CD14-positive monocyte (primary cell): ENCODE measurements at regions not wholly inside any gene's neighbourhood (a gene's known extent, or its start where the extent isn't known, plus 50 kb on each side); places are given as distances from the start of the nearest gene placed in this dataset.

Experiments used
- DNase-seq, 3 donors: peaks; one replicate each; pipeline ENCODE4 v3.0.0-alpha.2; 2011 to 2022
- H2AFZ ChIP-seq: 2 replicates; pipeline ENCODE4 v1.6.0; 2012; ENCODE audit warnings: mild to moderate bottlenecking, low read depth, low read length, inconsistent platforms; ENCODE audit not compliant: insufficient read depth, poor library complexity, severe bottlenecking
- H3K27ac ChIP-seq, 2 donors: 1 replicate in 1 of 2; 2 replicates in 1 of 2; pipeline ENCODE4 v1.5.1; 2012 to 2013; ENCODE audit warnings: low read length in 2 of 2, control low read depth in 1 of 2, inconsistent platforms in 1 of 2, low read depth in 1 of 2, mild to moderate bottlenecking in 1 of 2
- H3K27me3 ChIP-seq, 2 donors: one replicate each; pipeline versions ENCODE4 v1.6.0 to v1.6.1; 2011 to 2013; ENCODE audit warnings: low read length in 2 of 2; ENCODE audit not compliant: control insufficient read depth in 2 of 2, insufficient read depth in 2 of 2
- H3K36me3 ChIP-seq, 2 donors: replicated peaks in 1 of 2; 1 replicate in 1 of 2; 2 replicates in 1 of 2; pipeline versions ENCODE4 v1.5.1 to v1.6.1; 2012 to 2013; ENCODE audit warnings: low read length in 2 of 2, control low read depth in 1 of 2, inconsistent platforms in 1 of 2, mild to moderate bottlenecking in 1 of 2; ENCODE audit not compliant: insufficient read depth in 2 of 2, control insufficient read depth in 1 of 2
- H3K4me1 ChIP-seq, 2 donors: 1 replicate in 1 of 2; 2 replicates in 1 of 2; pipeline versions ENCODE4 v1.5.1 to v1.6.1; 2012 to 2013; ENCODE audit warnings: low read length in 2 of 2, control low read depth in 1 of 2, inconsistent platforms in 1 of 2, mild to moderate bottlenecking in 1 of 2, moderate library complexity in 1 of 2; ENCODE audit not compliant: insufficient read depth in 2 of 2, control insufficient read depth in 1 of 2
- H3K4me2 ChIP-seq: replicated peaks from 2 replicates; pipeline ENCODE3; 2012; ENCODE audit warnings: low read length, moderate library complexity, mild to moderate bottlenecking; ENCODE audit not compliant: poor library complexity, severe bottlenecking; ENCODE audit errors: extremely low read depth
- H3K4me3 ChIP-seq, 3 experiments: fragments of 200-600 bp in 1 of 3; sonication (generic) in 1 of 3; replicated peaks in 1 of 3; 1 replicate in 2 of 3; 2 replicates in 1 of 3; pipeline ENCODE4 v1.5.1; 2011 to 2013; ENCODE audit warnings: low read length in 3 of 3, mild to moderate bottlenecking in 3 of 3, control low read depth in 2 of 3, low read depth in 2 of 3, inconsistent platforms in 1 of 3, moderate library complexity in 1 of 3
- H3K79me2 ChIP-seq: 2 replicates; pipeline ENCODE4 v1.6.0; 2012; ENCODE audit warnings: mild to moderate bottlenecking, control low read depth, inconsistent platforms, low read length, moderate library complexity; ENCODE audit not compliant: insufficient read depth
- H3K9ac ChIP-seq: 2 replicates; pipeline ENCODE4 v1.6.0; 2017; ENCODE audit warnings: low read length, mild to moderate bottlenecking; ENCODE audit not compliant: insufficient read depth, poor library complexity, severe bottlenecking
- H3K9me3 ChIP-seq, 2 donors: replicated peaks in 1 of 2; 1 replicate in 1 of 2; 2 replicates in 1 of 2; pipeline versions ENCODE4 v1.5.1 to v1.6.1; 2012 to 2013; ENCODE audit warnings: low read length in 2 of 2, control low read depth in 1 of 2; ENCODE audit not compliant: control insufficient read depth in 1 of 2, insufficient read depth in 1 of 2
- H4K20me1 ChIP-seq: 2 replicates; pipeline ENCODE4 v1.6.0; 2012; ENCODE audit warnings: mild to moderate bottlenecking, low read length, control low read depth, moderate library complexity; ENCODE audit not compliant: insufficient read depth
- H3K27ac Mint-ChIP-seq, 7 donors: one replicate each; pipeline ENCODE4 v1.8.0; 2020; ENCODE audit warnings: mild to moderate bottlenecking in 7 of 7, mixed read lengths in 7 of 7, moderate library complexity in 6 of 7, inconsistent platforms in 2 of 7
- H3K27me3 Mint-ChIP-seq, 3 donors: one replicate each; pipeline ENCODE4 v1.8.0; 2021 to 2022; ENCODE audit warnings: low read depth in 3 of 3, mild to moderate bottlenecking in 3 of 3, mixed read lengths in 3 of 3, moderate library complexity in 3 of 3, inconsistent platforms in 1 of 3
- H3K36me3 Mint-ChIP-seq, 2 donors: one replicate each; pipeline ENCODE4 v1.8.0; 2020; ENCODE audit warnings: mixed read lengths in 2 of 2, inconsistent platforms in 1 of 2, mild to moderate bottlenecking in 1 of 2
- H3K4me1 Mint-ChIP-seq: one replicate; pipeline ENCODE4 v1.8.0; 2020; ENCODE audit warnings: mild to moderate bottlenecking, mixed read lengths
- H3K4me3 Mint-ChIP-seq, 2 donors: one replicate each; pipeline ENCODE4 v1.8.0; 2020; ENCODE audit warnings: mild to moderate bottlenecking in 2 of 2, mixed read lengths in 2 of 2, moderate library complexity in 1 of 2
- H3K9me3 Mint-ChIP-seq, 7 donors: one replicate each; pipeline ENCODE4 v1.8.0; 2020 to 2022; ENCODE audit warnings: mixed read lengths in 7 of 7, mild to moderate bottlenecking in 6 of 7, moderate library complexity in 6 of 7, inconsistent platforms in 2 of 7
- WGBS: methylation state at CpG from one replicate; pipeline ENCODE4 v1.1.5; 2013; ENCODE audit warnings: missing lambda C conversion rate; ENCODE audit not compliant: insufficient coverage; 5-methylcytosine and 5-hydroxymethylcytosine counted together
- intact Hi-C, 2 donors: fragments of 100-400 bp; cut with micrococcal nuclease; formaldehyde crosslinking; loops; one replicate each; pipeline versions ENCODE4 v1.15.0 to v1.15.1; 2023
- TF ChIP-seq, protein P1 (sequence below): fragments of 200-600 bp; IDR thresholded peaks from one replicate; pipeline ENCODE4 v1.8.0; 2022; ENCODE audit warnings: antibody characterized with exemption, mild to moderate bottlenecking

DNA sequence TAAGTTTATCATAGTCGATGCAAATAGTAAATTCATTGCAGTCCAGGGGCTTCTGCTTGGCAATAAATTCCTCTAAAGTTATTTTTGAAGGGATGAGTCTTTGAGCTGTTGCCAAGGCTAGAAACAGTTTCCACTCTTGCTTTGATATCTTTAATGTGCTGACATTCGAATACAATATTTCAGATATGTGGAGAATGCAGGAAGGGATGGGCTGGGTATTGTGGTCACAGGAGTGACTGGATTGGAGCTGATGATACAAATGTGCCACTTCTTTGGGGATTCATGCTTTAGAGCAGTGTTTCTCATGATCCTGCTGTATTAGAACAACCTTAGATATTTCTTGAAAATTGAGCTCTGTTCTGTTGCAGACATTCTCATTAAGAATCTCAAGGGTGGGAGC is 139.0 kb downstream of the PRDM13 start:
- Histone ChIP-seq H3K4me2 (no peak overlapping the region), H3K27me3 (peaks cover 5 to 14% of the 10 kb centered on the region in 2 donors), H3K27ac (no peak overlapping the region), H3K4me3 (no peak overlapping the region), H3K79me2 (no peaks in the 10 kb centered on the region), H3K36me3 (no peaks in the 10 kb centered on the region), H4K20me1 (no peaks in the 10 kb centered on the region), H3K4me1 (no peaks in the 10 kb centered on the region), H2AFZ (no peak overlapping the region), H3K9me3 (no peaks in the 10 kb centered on the region), H3K9ac (no peak overlapping the region)
- H3K27ac Mint-ChIP-seq, result no peak overlapping the region
- intact Hi-C loops, result loop anchor here (5.0 kb wide), 2 partner anchors 273 to 283 kb away; no protein-coding TSS in a partner anchor
- H3K9me3 Mint-ChIP-seq, result peaks cover 0 to 2% (median 0%) of the 10 kb centered on the region in 7 donors
- H3K4me3 Mint-ChIP-seq, result no peak overlapping the region
- H3K27me3 Mint-ChIP-seq, result peaks cover 4 to 24% (median 19%) of the 10 kb centered on the region in 3 donors
- no peaks in the 10 kb centered on the region for H3K36me3 Mint-ChIP-seq
- DNase-seq, result no peak
- WGBS, result 17% methylated on average over 1 of the region's 2 CpGs
- TF ChIP-seq, protein P1, sequence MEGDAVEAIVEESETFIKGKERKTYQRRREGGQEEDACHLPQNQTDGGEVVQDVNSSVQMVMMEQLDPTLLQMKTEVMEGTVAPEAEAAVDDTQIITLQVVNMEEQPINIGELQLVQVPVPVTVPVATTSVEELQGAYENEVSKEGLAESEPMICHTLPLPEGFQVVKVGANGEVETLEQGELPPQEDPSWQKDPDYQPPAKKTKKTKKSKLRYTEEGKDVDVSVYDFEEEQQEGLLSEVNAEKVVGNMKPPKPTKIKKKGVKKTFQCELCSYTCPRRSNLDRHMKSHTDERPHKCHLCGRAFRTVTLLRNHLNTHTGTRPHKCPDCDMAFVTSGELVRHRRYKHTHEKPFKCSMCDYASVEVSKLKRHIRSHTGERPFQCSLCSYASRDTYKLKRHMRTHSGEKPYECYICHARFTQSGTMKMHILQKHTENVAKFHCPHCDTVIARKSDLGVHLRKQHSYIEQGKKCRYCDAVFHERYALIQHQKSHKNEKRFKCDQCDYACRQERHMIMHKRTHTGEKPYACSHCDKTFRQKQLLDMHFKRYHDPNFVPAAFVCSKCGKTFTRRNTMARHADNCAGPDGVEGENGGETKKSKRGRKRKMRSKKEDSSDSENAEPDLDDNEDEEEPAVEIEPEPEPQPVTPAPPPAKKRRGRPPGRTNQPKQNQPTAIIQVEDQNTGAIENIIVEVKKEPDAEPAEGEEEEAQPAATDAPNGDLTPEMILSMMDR, result no peak
- H3K4me1 Mint-ChIP-seq, result no peaks in the 10 kb centered on the region

DNA sequence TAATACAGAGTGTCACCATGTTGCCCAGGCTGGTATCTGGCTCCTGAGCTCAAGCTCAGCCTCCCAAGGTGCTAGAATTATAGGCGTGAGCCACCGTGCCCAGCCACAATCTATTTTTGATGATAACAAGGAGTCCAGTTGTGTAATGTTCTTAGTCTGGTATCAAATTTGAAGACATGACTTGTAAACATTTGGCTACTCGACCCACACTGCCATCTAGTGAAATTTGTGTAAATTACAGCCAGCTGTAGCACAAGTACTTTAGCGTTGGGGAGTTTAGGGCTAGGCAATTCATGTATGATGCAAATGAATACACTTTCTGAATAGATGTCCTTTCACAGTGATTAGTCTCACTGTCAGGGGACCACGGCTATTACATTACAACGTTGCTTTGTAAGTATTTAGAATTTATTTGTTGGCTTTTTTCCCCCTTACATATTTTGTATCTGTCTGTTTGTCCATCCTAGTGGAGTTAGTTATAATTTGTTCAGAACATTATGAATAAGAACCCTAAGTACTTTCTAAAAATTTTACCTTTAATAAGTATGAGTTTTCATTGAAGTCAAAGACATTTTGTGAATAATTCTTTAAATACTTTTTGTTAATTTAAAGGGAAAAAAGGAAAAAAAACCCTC is 139.7 kb downstream of the PRDM13 start:
- DNase-seq, result peak; percentile 39 to 55 (median 50)
- intact Hi-C loops, result loop anchor here (5.0 kb wide), 2 partner anchors 274 to 284 kb away; no protein-coding TSS in a partner anchor
- H3K9me3 Mint-ChIP-seq, result peaks cover 0 to 2% (median 0%) of the 10 kb centered on the region in 7 donors

More for the DNA sequence above, 139.7 kb downstream of the PRDM13 start:
- Mint-ChIP-seq H3K36me3 (no peaks in the 10 kb centered on the region), H3K4me1 (no peaks in the 10 kb centered on the region), H3K27me3 (peaks cover 4 to 24% (median 19%) of the 10 kb centered on the region in 3 donors), H3K4me3 (no peak overlapping the region), H3K27ac (no peak overlapping the region)
- no peaks in the 10 kb centered on the region for H3K4me1 ChIP-seq
- H3K9ac ChIP-seq, result no peak overlapping the region
- H3K4me2 ChIP-seq, result no peak overlapping the region
- H2AFZ ChIP-seq, result no peak overlapping the region
- H4K20me1 ChIP-seq, result no peaks in the 10 kb centered on the region
- TF ChIP-seq, protein P1, result peak; percentile 89
- peaks cover 5 to 11% of the 10 kb centered on the region in 2 donors for H3K27me3 ChIP-seq
- WGBS, result 0% methylated on average over 1 of the region's 6 CpGs
- H3K36me3 ChIP-seq, result no peaks in the 10 kb centered on the region
- no peaks in the 10 kb centered on the region for H3K79me2 ChIP-seq
- no peaks in the 10 kb centered on the region for H3K9me3 ChIP-seq
- H3K4me3 ChIP-seq, result no peak overlapping the region
- no peak overlapping the region for H3K27ac ChIP-seq
